ENCODE measurements at regions not wholly inside any gene's neighbourhood (a gene's known extent, or its start where the extent isn't known, plus 50 kb on each side); places are given as distances from the start of the nearest gene placed in this dataset.

DNA sequence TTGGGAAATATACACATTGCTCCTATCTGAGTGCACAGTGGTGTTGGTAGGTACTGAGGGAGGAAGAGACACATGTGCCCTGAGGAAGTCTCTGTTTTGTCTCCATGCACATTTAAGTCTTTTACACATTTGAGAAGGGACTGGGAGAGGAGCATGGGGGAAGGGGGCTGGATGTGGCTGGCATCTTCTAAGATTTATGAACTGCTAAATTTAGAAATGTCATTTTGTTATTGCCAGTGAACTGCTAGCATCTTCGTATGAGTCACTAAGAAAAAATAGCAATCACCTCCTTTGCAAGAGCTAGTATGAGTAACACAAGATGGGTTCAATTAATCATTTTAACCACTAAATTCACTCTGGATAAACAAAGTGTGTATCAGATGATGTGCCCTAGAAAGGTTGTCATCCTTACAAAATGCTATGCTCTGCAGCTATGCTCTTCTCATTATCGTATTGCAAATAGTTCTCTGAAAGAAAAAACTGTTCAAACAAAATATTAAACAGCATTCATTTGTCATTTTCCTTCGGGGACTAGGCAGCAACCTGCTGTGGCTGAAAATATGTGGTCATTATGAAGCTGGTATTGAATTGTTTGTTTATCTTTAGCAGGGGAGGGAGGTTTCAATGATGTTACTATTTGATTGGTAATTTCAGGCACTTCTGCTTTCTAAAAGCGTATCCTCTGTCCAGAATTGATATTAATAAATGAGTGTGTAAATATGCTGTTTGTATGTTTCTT is 236.5 kb downstream of the DMRTA1 start:
- Mint-ChIP-seq H3K27ac (no peak overlapping the region), H3K4me1 (no peaks in the 10 kb centered on the region), H3K27me3 (ENCODE audit: low read depth in 3 of 3) (peaks cover 0 to 3% (median 0%) of the 10 kb centered on the region in 3 donors), H3K36me3 (no peaks in the 10 kb centered on the region), H3K4me3 (no peak overlapping the region), H3K9me3 (peaks cover 8 to 67% (median 17%) of the 10 kb centered on the region in 6 donors)
- DNase-seq = no peak

GRCh38 chr9:22683700-22684075 is 237.1 kb downstream of the DMRTA1 start:
- Mint-ChIP-seq H3K9me3 (peaks cover 8 to 69% (median 19%) of the 10 kb centered on the region in 6 donors), H3K4me1 (no peaks in the 10 kb centered on the region), H3K36me3 (no peaks in the 10 kb centered on the region), H3K4me3 (no peak overlapping the region), H3K27me3 (ENCODE audit: low read depth in 3 of 3) (peaks cover 0 to 3% (median 0%) of the 10 kb centered on the region in 3 donors), H3K27ac (no peak overlapping the region)
- DNase-seq = no peak

DNA sequence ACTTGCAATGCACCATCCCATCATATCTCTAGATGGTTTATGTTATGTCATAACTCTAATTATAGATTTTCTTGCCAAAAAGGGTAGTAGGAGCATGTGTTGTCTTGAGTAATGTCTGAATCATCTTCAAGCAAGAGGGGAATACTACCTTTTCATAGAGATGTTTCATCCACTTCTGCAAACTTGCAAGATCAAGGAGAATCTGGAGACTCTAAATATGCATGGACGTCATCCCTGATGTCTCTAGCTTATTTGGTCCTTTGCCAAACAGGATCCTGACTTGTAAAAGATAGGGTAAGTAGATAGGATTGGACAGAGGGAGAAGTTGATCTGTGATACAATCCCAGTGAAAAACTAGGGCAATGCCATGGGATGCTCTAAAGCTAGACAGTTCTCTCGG is 246.5 kb downstream of the DMRTA1 start:
- Mint-ChIP-seq H3K27ac (no peak overlapping the region), H3K4me3 (no peak overlapping the region), H3K27me3 (ENCODE audit: low read depth in 3 of 3) (peaks cover 0 to 3% (median 2%) of the 10 kb centered on the region in 3 donors), H3K9me3 (peaks cover 9 to 47% (median 22%) of the 10 kb centered on the region in 6 donors), H3K36me3 (no peaks in the 10 kb centered on the region), H3K4me1 (no peaks in the 10 kb centered on the region)
- no peak for DNase-seq

DNA sequence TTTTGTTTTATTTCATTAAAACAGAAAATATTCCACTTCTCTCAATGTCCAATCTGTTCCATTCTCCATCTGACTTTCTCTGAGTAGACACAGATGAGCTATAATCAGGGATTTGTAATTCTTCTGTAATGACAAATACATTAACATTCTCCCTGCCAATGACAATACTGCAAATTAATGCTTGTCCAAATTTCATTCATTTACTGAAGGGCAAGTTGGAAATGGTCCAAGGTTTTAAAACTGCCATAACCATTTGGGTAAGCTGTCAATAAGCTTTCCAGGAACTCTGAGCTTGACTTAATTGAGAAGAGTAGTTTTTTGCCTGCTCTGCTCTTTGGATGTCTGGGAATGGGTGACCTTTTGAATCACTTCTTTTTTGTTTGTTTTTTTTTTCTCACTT is 253.5 kb downstream of the DMRTA1 start:
- Mint-ChIP-seq H3K9me3 (peaks cover 14 to 35% (median 26%) of the 10 kb centered on the region in 6 donors), H3K27ac (no peak overlapping the region), H3K4me1 (no peaks in the 10 kb centered on the region), H3K27me3 (ENCODE audit: low read depth in 3 of 3) (no peaks in the 10 kb centered on the region), H3K4me3 (no peak overlapping the region), H3K36me3 (no peaks in the 10 kb centered on the region)
- DNase-seq = no peak

GRCh38 chr9:22718653-22719052 is 272.0 kb downstream of the DMRTA1 start:
- DNase-seq = no peak
- H3K9me3 Mint-ChIP-seq = peaks cover 5 to 34% (median 8%) of the 10 kb centered on the region in 6 donors
- no peaks in the 10 kb centered on the region for H3K36me3 Mint-ChIP-seq
- no peak overlapping the region for H3K4me3 Mint-ChIP-seq
- no peaks in the 10 kb centered on the region for H3K4me1 Mint-ChIP-seq
- no peaks in the 10 kb centered on the region for H3K27me3 Mint-ChIP-seq (ENCODE audit: low read depth in 3 of 3)
- H3K27ac Mint-ChIP-seq = no peak overlapping the region

- H3K36me3 Mint-ChIP-seq = no peaks in the 10 kb centered on the region
- H3K27me3 Mint-ChIP-seq (ENCODE audit: low read depth in 3 of 3) = no peaks in the 10 kb centered on the region
These were observed 275.9 kb downstream of the DMRTA1 start for GRCh38 chr9:22722492-22722891.

DNA sequence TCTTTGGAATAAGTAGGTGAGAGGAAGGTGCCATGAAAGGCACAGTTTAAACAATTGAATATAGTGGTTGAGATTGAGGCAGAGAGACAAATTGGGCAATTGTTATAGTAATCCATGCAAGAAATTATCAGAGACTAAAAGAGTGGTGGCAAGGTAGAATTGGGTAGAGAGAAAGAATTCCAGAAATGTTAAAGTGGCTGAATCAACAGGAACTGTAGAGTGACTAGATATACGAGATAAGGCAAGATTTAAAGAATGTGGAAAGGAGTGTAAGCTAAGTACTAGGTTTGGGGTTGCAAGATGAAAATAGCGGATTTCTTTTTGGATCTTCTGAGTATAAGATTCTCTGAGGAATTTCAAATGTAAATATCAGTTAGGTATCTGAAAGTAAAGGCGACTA is 285.2 kb downstream of the DMRTA1 start:
- Mint-ChIP-seq H3K4me3 (no peak overlapping the region), H3K36me3 (no peaks in the 10 kb centered on the region), H3K27me3 (ENCODE audit: low read depth in 3 of 3) (no peaks in the 10 kb centered on the region), H3K4me1 (no peaks in the 10 kb centered on the region), H3K9me3 (peaks cover 5 to 32% (median 15%) of the 10 kb centered on the region in 6 donors), H3K27ac (no peak overlapping the region)
- no peak for DNase-seq

More at GRCh38 chr9:22722492-22722891, 275.9 kb downstream of the DMRTA1 start:
- H3K9me3 Mint-ChIP-seq = peaks cover 0 to 23% (median 7%) of the 10 kb centered on the region in 6 donors
- H3K4me3 Mint-ChIP-seq = no peak overlapping the region
- DNase-seq = no peak
- H3K4me1 Mint-ChIP-seq = no peaks in the 10 kb centered on the region
- no peak overlapping the region for H3K27ac Mint-ChIP-seq

GRCh38 chr9:22739712-22740111 is 293.1 kb downstream of the DMRTA1 start:
- peaks cover 14 to 49% (median 32%) of the 10 kb centered on the region in 6 donors for H3K9me3 Mint-ChIP-seq
- no peak overlapping the region for H3K4me3 Mint-ChIP-seq
- H3K36me3 Mint-ChIP-seq = no peaks in the 10 kb centered on the region
- no peak for DNase-seq
- no peak overlapping the region for H3K27ac Mint-ChIP-seq
- no peaks in the 10 kb centered on the region for H3K4me1 Mint-ChIP-seq
- peaks cover 0 to 1% (median 0%) of the 10 kb centered on the region in 3 donors for H3K27me3 Mint-ChIP-seq (ENCODE audit: low read depth in 3 of 3)

DNA sequence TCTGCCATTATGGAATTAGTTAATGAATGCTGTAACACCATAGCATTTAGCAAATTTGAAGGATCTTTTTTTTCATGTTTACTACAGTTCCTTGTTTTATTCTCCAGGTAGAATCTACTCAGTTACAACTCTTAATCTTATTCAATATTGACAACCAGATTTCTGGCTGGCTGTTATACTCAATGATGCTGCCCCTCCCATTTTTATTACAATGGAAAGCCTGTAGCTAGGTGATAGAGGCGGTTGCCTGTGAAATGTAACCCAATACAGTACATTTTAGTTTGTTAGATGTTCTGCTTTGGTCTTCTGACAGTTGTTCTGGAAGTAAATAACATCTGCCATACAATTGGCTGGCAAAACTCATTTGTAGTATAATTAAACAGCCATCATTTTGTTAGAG is 294.2 kb downstream of the DMRTA1 start:
- H3K36me3 Mint-ChIP-seq = no peaks in the 10 kb centered on the region
- no peaks in the 10 kb centered on the region for H3K4me1 Mint-ChIP-seq
- DNase-seq = no peak
- H3K4me3 Mint-ChIP-seq = no peak overlapping the region
- H3K27ac Mint-ChIP-seq = no peak overlapping the region
- peaks cover 0 to 1% (median 0%) of the 10 kb centered on the region in 3 donors for H3K27me3 Mint-ChIP-seq (ENCODE audit: low read depth in 3 of 3)
- H3K9me3 Mint-ChIP-seq = peaks cover 14 to 54% (median 37%) of the 10 kb centered on the region in 6 donors

- no peak for DNase-seq
- H3K4me1 Mint-ChIP-seq = no peaks in the 10 kb centered on the region
- no peak overlapping the region for H3K4me3 Mint-ChIP-seq
- H3K9me3 Mint-ChIP-seq = peaks cover 14 to 57% (median 41%) of the 10 kb centered on the region in 6 donors
- no peaks in the 10 kb centered on the region for H3K36me3 Mint-ChIP-seq
- peaks cover 0 to 1% (median 0%) of the 10 kb centered on the region in 3 donors for H3K27me3 Mint-ChIP-seq (ENCODE audit: low read depth in 3 of 3)
- no peak overlapping the region for H3K27ac Mint-ChIP-seq
These were observed 295.8 kb downstream of the DMRTA1 start for GRCh38 chr9:22742401-22742800.

DNA sequence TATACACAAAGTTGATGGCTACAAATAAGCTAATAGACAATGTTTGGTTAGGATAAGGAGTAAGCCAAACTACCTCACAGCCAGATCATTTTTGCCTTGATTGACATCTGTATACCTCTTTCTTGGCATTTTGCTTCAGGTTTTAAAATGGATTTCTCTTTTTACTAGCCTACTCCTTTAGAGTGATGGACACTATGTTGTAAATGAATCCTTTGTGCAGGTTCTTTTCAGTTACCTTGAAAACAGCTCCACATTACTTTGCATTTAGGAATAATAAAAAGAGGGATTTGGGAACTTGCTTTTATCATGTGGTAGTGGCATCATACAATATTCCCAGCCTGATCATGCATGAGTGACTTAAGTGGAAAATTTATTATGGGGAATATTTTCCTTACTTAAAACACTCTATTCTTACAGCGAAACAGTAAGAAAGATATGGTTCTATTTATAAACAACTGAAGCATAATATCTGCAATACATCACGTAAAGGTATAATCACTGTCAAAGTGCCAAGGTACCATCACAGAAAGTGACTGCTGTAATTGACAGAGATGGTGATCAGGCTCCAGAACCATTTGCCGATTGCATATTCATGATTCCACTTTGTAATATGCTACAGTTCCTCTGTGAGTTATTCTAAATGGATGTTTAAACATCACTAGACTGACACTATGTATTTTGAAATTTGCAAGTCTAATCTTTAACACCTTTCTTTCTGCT is 327.0 kb downstream of the DMRTA1 start:
- no peak for DNase-seq
- Mint-ChIP-seq H3K9me3 (peaks cover 3 to 44% (median 15%) of the 10 kb centered on the region in 6 donors), H3K4me3 (no peak overlapping the region), H3K27ac (no peak overlapping the region), H3K36me3 (no peaks in the 10 kb centered on the region), H3K27me3 (ENCODE audit: low read depth in 3 of 3) (peaks cover 0 to 2% (median 0%) of the 10 kb centered on the region in 3 donors), H3K4me1 (no peaks in the 10 kb centered on the region)

- H3K36me3 Mint-ChIP-seq = peaks cover 0 to 5% (median 0%) of the 10 kb centered on the region in 3 donors
- no peaks in the 10 kb centered on the region for H3K4me1 Mint-ChIP-seq
- H3K27me3 Mint-ChIP-seq (ENCODE audit: low read depth in 3 of 3) = peaks cover 0 to 4% (median 2%) of the 10 kb centered on the region in 3 donors
- H3K27ac Mint-ChIP-seq = no peak overlapping the region
- no peak for DNase-seq
- H3K9me3 Mint-ChIP-seq = peaks cover 9 to 66% (median 42%) of the 10 kb centered on the region in 6 donors
- no peak overlapping the region for H3K4me3 Mint-ChIP-seq
These were observed 343.7 kb downstream of the DMRTA1 start for GRCh38 chr9:22790329-22790728.

- no peak overlapping the region for H3K4me3 Mint-ChIP-seq
- no peaks in the 10 kb centered on the region for H3K27me3 Mint-ChIP-seq (ENCODE audit: low read depth in 3 of 3)
- no peaks in the 10 kb centered on the region for H3K36me3 Mint-ChIP-seq
- H3K9me3 Mint-ChIP-seq = peaks cover 5 to 27% (median 13%) of the 10 kb centered on the region in 6 donors
- H3K4me1 Mint-ChIP-seq = no peaks in the 10 kb centered on the region
- DNase-seq = no peak
- no peak overlapping the region for H3K27ac Mint-ChIP-seq
These were observed 362.3 kb downstream of the DMRTA1 start for GRCh38 chr9:22808876-22809275.

- Mint-ChIP-seq H3K4me1 (no peaks in the 10 kb centered on the region), H3K27me3 (ENCODE audit: low read depth in 3 of 3) (no peaks in the 10 kb centered on the region), H3K9me3 (peaks cover 5 to 22% (median 15%) of the 10 kb centered on the region in 6 donors), H3K27ac (no peak overlapping the region), H3K4me3 (no peak overlapping the region), H3K36me3 (no peaks in the 10 kb centered on the region)
- no peak for DNase-seq
These were observed 362.7 kb downstream of the DMRTA1 start for GRCh38 chr9:22809371-22809770.
